Muscle of arm (tissue), 1 donor: ENCODE measurements at regions not wholly inside any gene's neighbourhood (a gene's known extent, or its start where the extent isn't known, plus 50 kb on each side); places are given as distances from the start of the nearest gene placed in this dataset.

Source experiments
- DNase-seq: peaks from one replicate; pipeline ENCODE4 v3.0.0-alpha.2; 2013

DNA sequence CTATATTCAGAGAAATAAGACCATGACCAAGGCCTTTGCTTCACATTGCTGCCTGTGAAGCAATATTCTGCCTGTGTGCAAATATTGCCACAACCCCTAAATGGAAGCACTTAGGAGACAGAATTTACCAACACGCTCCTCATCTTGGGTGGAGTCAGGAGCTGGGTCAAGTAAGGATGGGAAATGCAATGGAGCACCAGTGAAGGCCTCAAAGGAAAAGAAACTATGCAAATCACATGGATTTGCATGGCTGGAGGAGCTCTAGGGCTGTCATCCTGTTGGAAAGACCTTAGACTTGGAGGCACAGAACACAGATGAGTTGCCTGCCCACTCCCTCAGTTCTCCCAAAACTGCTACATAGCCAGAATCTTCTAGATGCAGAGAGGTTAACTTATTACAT is 435.5 kb downstream of the SIPA1L2 start:
- no peak for DNase-seq

GRCh38 chr1:232193451-232193783 is 436.5 kb downstream of the SIPA1L2 start:
- no peak for DNase-seq

DNA sequence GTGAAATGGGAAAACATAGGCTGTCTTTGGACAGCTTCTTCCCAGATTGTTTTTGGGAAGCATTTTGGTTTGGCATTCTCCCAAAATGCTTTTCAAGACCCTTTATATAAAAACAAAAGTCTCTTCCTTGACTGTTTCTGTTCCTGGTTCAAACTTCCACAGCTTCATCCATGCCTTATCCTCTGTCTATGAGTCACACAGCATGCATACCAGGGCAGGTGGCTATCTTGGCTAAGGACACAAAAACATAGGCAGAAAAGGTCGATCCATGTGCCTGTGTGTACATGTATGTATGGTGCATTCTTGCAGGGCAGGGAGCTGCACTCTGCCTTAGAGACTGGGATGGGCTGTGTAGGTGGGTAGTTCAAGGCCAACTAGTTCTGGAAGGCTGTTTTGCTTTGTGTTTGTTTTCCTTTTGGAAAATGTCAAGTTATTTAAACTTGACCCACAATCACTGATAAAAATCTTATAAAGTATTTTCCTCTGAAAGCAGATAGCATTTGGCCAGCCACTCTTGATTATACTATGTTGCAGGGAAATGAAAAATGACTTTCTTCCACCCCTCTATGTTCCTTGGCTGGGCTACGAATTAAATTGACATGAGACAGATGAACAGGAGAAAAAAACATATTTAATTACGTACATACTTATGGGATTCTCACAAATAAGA is 437.0 kb downstream of the SIPA1L2 start:
- no peak for DNase-seq

GRCh38 chr1:232191560-232191959 is 438.4 kb downstream of the SIPA1L2 start:
- no peak for DNase-seq

DNA sequence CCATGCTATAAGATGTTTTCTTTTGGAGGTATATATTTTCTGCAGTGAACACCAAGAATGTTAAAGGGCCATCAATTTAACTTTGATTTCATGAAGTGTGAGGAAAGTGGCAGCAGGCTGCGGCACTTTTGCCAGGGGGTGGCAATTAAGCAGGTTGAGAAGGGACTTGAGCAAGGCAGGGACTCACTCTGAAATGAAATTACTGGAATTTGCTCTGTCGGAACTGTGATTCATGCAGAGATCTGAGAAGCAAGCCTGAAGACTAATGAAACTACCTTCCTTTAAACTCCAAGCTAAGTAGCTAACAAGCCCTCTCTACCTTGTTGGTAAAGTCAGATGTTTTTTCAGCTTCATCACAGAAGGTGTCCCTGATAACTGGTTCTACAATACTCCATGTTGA is 441.6 kb downstream of the SIPA1L2 start:
- no peak for DNase-seq

DNA sequence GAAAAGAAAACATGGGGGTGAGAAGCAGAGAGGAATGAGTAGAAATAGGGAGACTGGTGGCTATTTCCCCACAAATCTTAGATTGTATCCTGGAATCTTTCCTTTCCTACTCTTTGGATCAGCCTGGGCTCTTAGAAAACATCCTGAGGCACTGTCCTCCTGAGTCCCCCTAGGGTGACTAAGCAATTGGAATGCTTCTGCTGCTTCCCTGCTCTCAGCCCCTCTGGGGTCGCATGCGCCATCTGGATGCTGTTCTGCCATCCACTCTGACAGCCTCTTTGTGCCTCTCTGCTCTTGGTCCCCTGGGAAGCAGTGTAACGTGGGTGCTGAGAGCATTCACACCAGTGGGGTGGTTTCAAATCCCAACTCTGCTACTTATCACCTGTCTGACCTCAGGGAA is 443.0 kb downstream of the SIPA1L2 start:
- no peak for DNase-seq

GRCh38 chr1:232184561-232185530 is 445.1 kb downstream of the SIPA1L2 start:
- no peak for DNase-seq

GRCh38 chr1:232183802-232184201 is 446.1 kb downstream of the SIPA1L2 start:
- no peak for DNase-seq

GRCh38 chr1:232183266-232183800 is 446.6 kb downstream of the SIPA1L2 start:
- no peak for DNase-seq

GRCh38 chr1:232182236-232182635 is 447.7 kb downstream of the SIPA1L2 start:
- DNase-seq, result no peak

GRCh38 chr1:232180779-232181136 is 449.2 kb downstream of the SIPA1L2 start:
- DNase-seq, result no peak

- no peak for DNase-seq
These were observed 449.8 kb downstream of the SIPA1L2 start for GRCh38 chr1:232179896-232180778.

DNA sequence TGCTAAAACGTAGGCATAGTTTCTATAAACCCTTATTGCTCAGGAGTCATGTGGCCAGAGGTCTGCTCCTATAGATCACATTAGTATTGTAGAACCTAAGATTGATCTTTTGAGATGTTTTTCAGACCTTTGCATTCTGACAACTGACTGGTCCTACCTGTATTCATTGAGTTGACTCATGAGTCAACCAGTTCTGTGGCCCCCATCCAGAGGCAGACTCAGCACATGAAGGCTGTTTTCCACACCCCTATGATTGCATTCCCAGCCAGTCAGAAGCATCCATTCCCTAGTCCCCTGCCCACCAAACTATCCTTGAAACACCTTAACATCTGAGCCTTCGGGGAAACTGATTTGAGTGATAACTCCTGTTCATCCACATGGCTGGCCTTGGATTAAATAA is 451.7 kb downstream of the SIPA1L2 start:
- no peak for DNase-seq

- no peak for DNase-seq
These were observed 452.5 kb downstream of the SIPA1L2 start for GRCh38 chr1:232177438-232177837.

DNA sequence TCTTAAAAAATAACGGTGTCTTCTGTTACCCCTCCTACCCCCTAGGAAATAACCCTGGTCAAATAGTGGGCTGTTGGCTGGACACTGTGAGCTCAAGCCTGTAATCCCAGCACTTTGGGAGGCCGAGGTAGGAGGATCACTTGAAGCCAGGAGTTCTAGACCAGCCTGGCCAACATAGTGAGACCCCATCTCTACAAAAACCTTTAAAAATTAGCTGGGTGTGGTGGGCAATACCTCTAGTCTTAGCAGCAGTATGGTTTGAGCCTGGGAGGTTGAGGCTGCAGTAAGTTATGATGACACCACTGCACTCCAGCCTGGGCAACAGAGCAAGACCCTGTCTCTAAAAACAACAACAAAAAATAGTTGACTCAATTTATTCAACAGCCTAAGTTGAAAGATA is 453.7 kb downstream of the SIPA1L2 start:
- DNase-seq, result no peak

DNA sequence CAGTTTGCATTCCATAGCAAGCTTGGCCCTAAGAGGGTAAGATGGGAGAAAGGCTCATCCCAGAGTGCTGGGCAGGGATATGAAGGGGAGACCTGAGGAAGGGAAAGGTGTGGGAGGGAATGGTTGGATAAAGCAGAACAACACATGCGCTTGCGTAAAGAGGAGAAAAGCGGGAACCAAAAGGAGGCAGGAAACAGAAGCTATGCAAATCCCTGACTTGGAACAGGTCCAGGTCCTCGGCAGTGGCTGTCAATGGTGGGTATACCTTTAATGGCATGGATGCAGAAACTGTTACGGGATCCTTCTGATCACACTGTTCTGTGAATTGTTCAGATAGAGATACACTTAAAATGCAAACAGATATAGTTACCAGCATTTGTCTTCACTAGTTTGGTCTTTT is 455.6 kb downstream of the SIPA1L2 start:
- no peak for DNase-seq

DNA sequence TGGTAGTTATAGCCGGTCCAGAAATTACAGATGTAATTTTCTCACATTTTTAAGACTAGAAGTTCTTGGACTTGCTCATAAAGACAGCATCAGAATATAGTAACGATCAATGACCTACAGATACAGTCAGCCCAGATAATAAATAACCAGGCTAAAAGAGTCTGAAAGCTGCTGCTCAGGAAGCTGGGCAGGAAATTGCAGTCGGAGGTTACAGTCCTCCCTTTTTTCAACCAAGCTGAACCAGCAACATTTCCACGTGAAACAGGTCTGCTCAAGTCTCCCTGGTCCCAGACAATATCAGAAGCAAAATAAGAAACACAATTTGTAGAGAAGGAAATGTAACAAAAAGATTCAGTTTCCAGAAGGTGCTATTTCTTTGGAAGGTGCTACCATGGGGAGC is 457.4 kb downstream of the SIPA1L2 start:
- no peak for DNase-seq

DNA sequence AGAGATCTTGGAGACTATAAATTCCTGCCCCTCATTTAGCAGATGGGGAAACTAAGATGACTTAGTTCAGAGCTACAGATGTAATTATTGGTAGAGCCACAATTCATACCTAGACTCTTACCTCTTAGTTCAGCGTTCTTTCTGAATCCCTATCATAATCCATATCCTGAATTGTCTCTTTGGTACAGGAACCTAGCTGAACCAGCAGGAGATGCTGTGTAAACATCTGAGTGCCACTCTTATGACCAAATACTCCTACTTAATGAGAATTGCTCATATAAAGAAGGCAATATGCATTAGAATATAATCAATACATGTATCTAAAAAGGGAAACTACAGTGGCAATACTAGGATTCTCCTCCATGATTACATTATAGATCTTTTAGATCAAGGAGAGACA is 459.0 kb downstream of the SIPA1L2 start:
- DNase-seq, result no peak

- DNase-seq, result no peak
These were observed 460.5 kb downstream of the SIPA1L2 start for GRCh38 chr1:232169436-232169835.

- DNase-seq, result no peak
These were observed 461.4 kb downstream of the SIPA1L2 start for GRCh38 chr1:232168508-232168907.

DNA sequence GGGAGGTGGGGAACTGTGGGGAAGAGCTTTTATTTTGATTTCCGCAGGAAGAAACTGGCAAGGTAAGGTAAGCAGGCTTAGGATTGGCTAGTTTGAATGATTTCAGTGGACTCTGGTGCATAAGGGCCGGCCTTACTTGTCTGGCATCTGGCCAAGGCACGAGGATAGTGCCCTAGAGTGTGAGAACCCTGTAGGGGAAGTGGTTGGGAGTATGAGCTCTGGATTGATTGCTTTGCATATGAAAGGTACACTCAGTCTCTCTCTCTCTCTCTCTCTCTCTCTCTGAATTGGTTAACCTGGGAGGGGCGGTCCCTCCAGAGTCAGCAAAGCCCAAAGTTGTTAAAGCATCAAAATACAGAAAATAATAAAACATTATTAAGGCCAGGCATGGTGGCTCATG is 463.0 kb downstream of the SIPA1L2 start:
- DNase-seq, result no peak
